SK-N-SH treated with all-trans-retinoic acid at 6 μM for 48 hours (cell line): ENCODE measurements at regions not wholly inside any gene's neighbourhood (a gene's known extent, or its start where the extent isn't known, plus 50 kb on each side); places are given as distances from the start of the nearest gene placed in this dataset.
A peak's percentile ranks its signal among the peaks of the same experiment; 100 is the strongest.

Experiments used
- ATAC-seq: fragments of 200-7000 bp; cut with Tn5 transposase; 3 replicates; pipeline ENCODE4 v1.9.1; 2020; ENCODE audit warnings: mild to moderate bottlenecking, moderate library complexity
- ARNTL ChIP-seq: fragments of 450-650 bp; formaldehyde crosslinking; IDR thresholded peaks from 2 replicates; pipeline ENCODE4 v1.5.0; 2020; ENCODE audit warnings: low read depth, mild to moderate bottlenecking, moderate library complexity, borderline replicate concordance
- BACH2 ChIP-seq: fragments of 250-450 bp; sonication (Bioruptor Pico); IDR thresholded peaks from 2 replicates; pipeline ENCODE4 v1.9.0; 2021; ENCODE audit warnings: mild to moderate bottlenecking, borderline replicate concordance
- CSDC2 ChIP-seq: fragments of 250-450 bp; sonication (Bioruptor Pico); IDR thresholded peaks from 2 replicates; pipeline ENCODE4 v1.5.0; 2020; ENCODE audit warnings: mild to moderate bottlenecking, moderate library complexity
- CSRNP3 ChIP-seq: fragments of 250-450 bp; sonication (Bioruptor Pico); IDR thresholded peaks from 2 replicates; pipeline ENCODE4 v1.5.1; 2021; ENCODE audit warnings: mild to moderate bottlenecking, moderate library complexity
- ESRRG ChIP-seq: fragments of 250-450 bp; sonication (Bioruptor Pico); IDR thresholded peaks from 2 replicates; pipeline ENCODE4 v1.6.1; 2021; ENCODE audit warnings: mild to moderate bottlenecking
- GLIS3 ChIP-seq: fragments of 250-450 bp; sonication (Bioruptor Pico); IDR thresholded peaks from 2 replicates; pipeline ENCODE4 v1.5.0; 2020; ENCODE audit warnings: mild to moderate bottlenecking, moderate library complexity
- ISL1 ChIP-seq: fragments of 250-450 bp; sonication (Bioruptor Pico); IDR thresholded peaks from 2 replicates; pipeline ENCODE4 v2.1.2; 2022; ENCODE audit warnings: mild to moderate bottlenecking, moderate library complexity
- OSR1 ChIP-seq: fragments of 250-450 bp; sonication (Bioruptor Pico); IDR thresholded peaks from 2 replicates; pipeline ENCODE4 v1.8.0; 2022; ENCODE audit warnings: moderate library complexity, mild to moderate bottlenecking, inconsistent platforms
- POU6F1 ChIP-seq: fragments of 250-450 bp; sonication (Bioruptor Pico); IDR thresholded peaks from 2 replicates; pipeline ENCODE4 v1.8.0; 2021; ENCODE audit warnings: low read depth, mild to moderate bottlenecking, moderate library complexity, borderline replicate concordance
- PPARA ChIP-seq: fragments of 250-450 bp; sonication (Bioruptor Pico); IDR thresholded peaks from 2 replicates; pipeline ENCODE4 v1.5.0; 2020; ENCODE audit warnings: mild to moderate bottlenecking, borderline replicate concordance
- RARB ChIP-seq: fragments of 250-450 bp; sonication (Bioruptor Pico); IDR thresholded peaks from 2 replicates; pipeline ENCODE4 v1.8.0; 2021; ENCODE audit warnings: mild to moderate bottlenecking, moderate library complexity
- TCF4 ChIP-seq: fragments of 250-450 bp; sonication (Bioruptor Pico); IDR thresholded peaks from 2 replicates; pipeline ENCODE4 v1.8.0; 2021; ENCODE audit warnings: mild to moderate bottlenecking, moderate library complexity, borderline replicate concordance
- TOX ChIP-seq: fragments of 250-450 bp; sonication (Bioruptor Pico); IDR thresholded peaks from 2 replicates; pipeline ENCODE4 v1.8.0; 2021; ENCODE audit warnings: mild to moderate bottlenecking, moderate library complexity, borderline replicate concordance
- TSHZ2 ChIP-seq: fragments of 250-450 bp; sonication (Bioruptor Pico); IDR thresholded peaks from 2 replicates; pipeline ENCODE4 v1.5.0; 2020; ENCODE audit warnings: mild to moderate bottlenecking, moderate library complexity
- ZC3H10 ChIP-seq: fragments of 250-450 bp; sonication (Bioruptor Pico); IDR thresholded peaks from 2 replicates; pipeline ENCODE4 v1.5.1; 2021; ENCODE audit warnings: mild to moderate bottlenecking, moderate library complexity
- ZFP3 ChIP-seq: fragments of 250-450 bp; sonication (Bioruptor Pico); IDR thresholded peaks from 2 replicates; pipeline ENCODE4 v1.5.0; 2020; ENCODE audit warnings: mild to moderate bottlenecking, moderate library complexity
- ZFP30 ChIP-seq: fragments of 450-650 bp; formaldehyde crosslinking; IDR thresholded peaks from 2 replicates; pipeline ENCODE4 v1.5.0; 2022; ENCODE audit warnings: mild to moderate bottlenecking, moderate library complexity
- ZNF565 ChIP-seq: fragments of 450-650 bp; formaldehyde crosslinking; conservative IDR thresholded peaks from 2 replicates; pipeline ENCODE4 v1.5.0; 2020; ENCODE audit warnings: low read depth, mild to moderate bottlenecking, moderate library complexity
- ZNF70 ChIP-seq: fragments of 450-650 bp; formaldehyde crosslinking; IDR thresholded peaks from 2 replicates; pipeline ENCODE4 v1.5.0; 2020; ENCODE audit warnings: mild to moderate bottlenecking, moderate library complexity
- ZNF8 ChIP-seq: fragments of 450-650 bp; formaldehyde crosslinking; IDR thresholded peaks from 2 replicates; pipeline ENCODE4 v1.5.0; 2020; ENCODE audit warnings: mild to moderate bottlenecking, moderate library complexity
- TF ChIP-seq, protein P1 (sequence below): fragments of 250-450 bp; sonication (Bioruptor Pico); IDR thresholded peaks from 2 replicates; pipeline ENCODE4 v1.8.0; 2020; ENCODE audit warnings: mild to moderate bottlenecking, moderate library complexity, borderline replicate concordance
- TF ChIP-seq, protein P2 (sequence below): fragments of 250-450 bp; sonication (Bioruptor Pico); IDR thresholded peaks from 2 replicates; pipeline ENCODE4 v1.5.1; 2020; ENCODE audit warnings: low read depth, mild to moderate bottlenecking, moderate library complexity

- no peak for ATAC-seq
- TF ChIP-seq GLIS3 (CRISPR knock-in tag) (no peak), OSR1 (CRISPR knock-in tag) (no peak), RARB (CRISPR knock-in tag) (no peak), ARNTL (CRISPR knock-in tag) (no peak), ZNF565 (CRISPR knock-in tag) (no peak), ZNF8 (CRISPR knock-in tag) (no peak), CSRNP3 (CRISPR knock-in tag) (no peak), ESRRG (CRISPR knock-in tag) (no peak), POU6F1 (no peak), CSDC2 (no peak), ZNF70 (no peak), TOX (CRISPR knock-in tag) (no peak), ISL1 (no peak), ZC3H10 (no peak), TSHZ2 (CRISPR knock-in tag) (no peak), ZFP30 (CRISPR knock-in tag) (no peak)
- TF ChIP-seq, protein P1, sequence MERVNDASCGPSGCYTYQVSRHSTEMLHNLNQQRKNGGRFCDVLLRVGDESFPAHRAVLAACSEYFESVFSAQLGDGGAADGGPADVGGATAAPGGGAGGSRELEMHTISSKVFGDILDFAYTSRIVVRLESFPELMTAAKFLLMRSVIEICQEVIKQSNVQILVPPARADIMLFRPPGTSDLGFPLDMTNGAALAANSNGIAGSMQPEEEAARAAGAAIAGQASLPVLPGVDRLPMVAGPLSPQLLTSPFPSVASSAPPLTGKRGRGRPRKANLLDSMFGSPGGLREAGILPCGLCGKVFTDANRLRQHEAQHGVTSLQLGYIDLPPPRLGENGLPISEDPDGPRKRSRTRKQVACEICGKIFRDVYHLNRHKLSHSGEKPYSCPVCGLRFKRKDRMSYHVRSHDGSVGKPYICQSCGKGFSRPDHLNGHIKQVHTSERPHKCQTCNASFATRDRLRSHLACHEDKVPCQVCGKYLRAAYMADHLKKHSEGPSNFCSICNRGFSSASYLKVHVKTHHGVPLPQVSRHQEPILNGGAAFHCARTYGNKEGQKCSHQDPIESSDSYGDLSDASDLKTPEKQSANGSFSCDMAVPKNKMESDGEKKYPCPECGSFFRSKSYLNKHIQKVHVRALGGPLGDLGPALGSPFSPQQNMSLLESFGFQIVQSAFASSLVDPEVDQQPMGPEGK, result no peak
- TF ChIP-seq, protein P2, sequence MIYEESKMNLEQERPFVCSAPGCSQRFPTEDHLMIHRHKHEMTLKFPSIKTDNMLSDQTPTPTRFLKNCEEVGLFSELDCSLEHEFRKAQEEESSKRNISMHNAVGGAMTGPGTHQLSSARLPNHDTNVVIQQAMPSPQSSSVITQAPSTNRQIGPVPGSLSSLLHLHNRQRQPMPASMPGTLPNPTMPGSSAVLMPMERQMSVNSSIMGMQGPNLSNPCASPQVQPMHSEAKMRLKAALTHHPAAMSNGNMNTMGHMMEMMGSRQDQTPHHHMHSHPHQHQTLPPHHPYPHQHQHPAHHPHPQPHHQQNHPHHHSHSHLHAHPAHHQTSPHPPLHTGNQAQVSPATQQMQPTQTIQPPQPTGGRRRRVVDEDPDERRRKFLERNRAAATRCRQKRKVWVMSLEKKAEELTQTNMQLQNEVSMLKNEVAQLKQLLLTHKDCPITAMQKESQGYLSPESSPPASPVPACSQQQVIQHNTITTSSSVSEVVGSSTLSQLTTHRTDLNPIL (CRISPR knock-in tag), result no peak
- TF ChIP-seq, all 23 proteins: peak for 0
Observed at GRCh38 chr3:132230156-132231000, 86.8 kb upstream of the ACP3 start.

DNA sequence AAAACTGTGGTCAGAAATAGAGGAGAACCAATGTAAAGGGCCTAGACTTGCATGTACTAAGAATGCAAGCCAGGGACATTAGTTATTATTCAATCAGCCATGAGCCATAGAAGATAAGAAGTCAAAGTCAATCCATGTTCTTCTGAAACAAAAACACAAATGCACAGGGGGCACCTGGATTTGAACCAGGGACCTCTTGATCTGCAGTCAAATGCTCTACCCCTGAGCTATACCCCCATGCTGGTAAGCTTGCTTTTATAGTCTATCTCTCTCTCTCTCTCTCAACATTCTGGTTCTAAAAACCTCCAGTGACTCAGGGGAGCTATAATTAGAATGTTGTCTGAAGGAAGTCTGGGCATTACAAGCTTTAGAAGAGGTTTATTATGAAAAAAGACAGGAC lies 85.6 kb upstream of the ACP3 start:
- peak; percentile 26; the same call in 2 of the 3 replicates for ATAC-seq
- peak; percentile 9; the same call in 1 of the 2 replicates for TF ChIP-seq ISL1
- TF ChIP-seq ZNF70, result no peak
- TF ChIP-seq ZFP3, result no peak
- TF ChIP-seq TOX (CRISPR knock-in tag), result no peak
- TF ChIP-seq ARNTL (CRISPR knock-in tag), result no peak
- TF ChIP-seq ZNF565 (CRISPR knock-in tag), result no peak
- TF ChIP-seq PPARA (CRISPR knock-in tag), result no peak
- no peak for TF ChIP-seq ZNF8 (CRISPR knock-in tag)

- ATAC-seq, result no peak
- TF ChIP-seq TOX (CRISPR knock-in tag) (no peak), ZFP30 (CRISPR knock-in tag) (no peak), BACH2 (CRISPR knock-in tag) (no peak), OSR1 (CRISPR knock-in tag) (no peak), ZNF565 (CRISPR knock-in tag) (no peak), ZNF8 (CRISPR knock-in tag) (no peak), ZC3H10 (no peak), RARB (CRISPR knock-in tag) (no peak), TCF4 (CRISPR knock-in tag) (no peak), ZFP3 (no peak), CSDC2 (no peak), ISL1 (no peak), ESRRG (CRISPR knock-in tag) (no peak)
- TF ChIP-seq, protein P2 (CRISPR knock-in tag), result no peak
- TF ChIP-seq, protein P1, result no peak
Observed at GRCh38 chr3:132232231-132232792, 84.9 kb upstream of the ACP3 start.
